Endothelial cell of umbilical vein (primary cell): ENCODE measurements at regions not wholly inside any gene's neighbourhood (a gene's known extent, or its start where the extent isn't known, plus 50 kb on each side); places are given as distances from the start of the nearest gene placed in this dataset.

Experiments used
- BruUV-seq: library from RNA; stranded (reverse); fragments of 400-500 nt; replicated peaks from 2 replicates; lab custom pipeline; 2021; lab: Mats Ljungman, UMichigan
- CTCF ChIA-PET: fragments of 300-600, 350-600 bp; sonication (Branson Sonifier 250); formaldehyde crosslinking; loops from one replicate; lab custom pipeline; 2021; ENCODE audit warnings: antibody characterized with exemption, inconsistent platforms; lab: Charles Lee
- POLR2A ChIA-PET: fragments of 300-600, 350-600 bp; sonication (Branson Sonifier 250); formaldehyde crosslinking; loops from one replicate; lab custom pipeline; 2021; ENCODE audit warnings: antibody characterized with exemption, inconsistent platforms; lab: Charles Lee
- DNase-seq: peaks from one replicate; pipeline ENCODE4 v3.0.0-alpha.2; 2011; ENCODE audit warnings: low read depth, low spot score
- FAIRE-seq: peaks from 2 replicates; lab custom pipeline; 2011; peaks lifted over from hg19 to GRCh38; lab: Jason Lieb, UNC
- H2AFZ ChIP-seq: 2 replicates; pipeline ENCODE4 v1.6.0; 2012; ENCODE audit warnings: low read depth, low read length, control low read depth, inconsistent platforms
- H3K27ac ChIP-seq: 2 replicates; pipeline ENCODE4 v1.5.1; 2011; ENCODE audit warnings: low read depth, mild to moderate bottlenecking, control low read depth, low read length, moderate library complexity; ENCODE audit not compliant: insufficient read depth
- H3K27me3 ChIP-seq, 2 experiments: 2 replicates each; pipeline versions ENCODE4 v1.6.0 to v1.6.1; 2011; ENCODE audit warnings: low read length in 2 of 2, mixed read lengths in 1 of 2; ENCODE audit not compliant: control insufficient read depth in 2 of 2, insufficient read depth in 2 of 2
- H3K36me3 ChIP-seq, 2 experiments: 2 replicates in 1 of 2; 3 replicates in 1 of 2; pipeline ENCODE4 v1.5.1; 2011; ENCODE audit warnings: low read length in 2 of 2, mild to moderate bottlenecking in 1 of 2, moderate library complexity in 1 of 2; ENCODE audit not compliant: control insufficient read depth in 2 of 2, insufficient read depth in 2 of 2; ENCODE audit errors: extremely low read depth in 1 of 2
- H3K4me1 ChIP-seq: 3 replicates; pipeline ENCODE4 v1.5.1; 2011; ENCODE audit warnings: mild to moderate bottlenecking, low read length; ENCODE audit not compliant: control insufficient read depth, insufficient read depth; ENCODE audit errors: extremely low read depth
- H3K4me2 ChIP-seq: 2 replicates; pipeline ENCODE4 v1.6.1; 2011; ENCODE audit warnings: low read length, control low read depth, mixed read lengths; ENCODE audit not compliant: insufficient read depth
- H3K4me3 ChIP-seq, 3 experiments: fragments of 200-600 bp in 1 of 3; sonication (generic), shearing (Covaris generic) in 1 of 3; replicated peaks in 1 of 3; 2 replicates each; pipeline ENCODE4 v1.5.1; 2011 to 2016; ENCODE audit warnings: control low read depth in 3 of 3, low read length in 3 of 3, mild to moderate bottlenecking in 2 of 3, inconsistent platforms in 1 of 3, low read depth in 1 of 3, moderate library complexity in 1 of 3; ENCODE audit not compliant: insufficient read depth in 1 of 3
- H3K79me2 ChIP-seq: 2 replicates; pipeline ENCODE4 v1.6.0; 2012; ENCODE audit warnings: low read length, inconsistent platforms; ENCODE audit not compliant: control insufficient read depth, insufficient read depth
- H3K9ac ChIP-seq: replicated peaks from 2 replicates; pipeline ENCODE3; 2011; ENCODE audit warnings: low read length, control low read depth; ENCODE audit not compliant: insufficient read depth; ENCODE audit errors: extremely low read depth
- H3K9me1 ChIP-seq: replicated peaks from 3 replicates; pipeline ENCODE4 v1.6.0; 2011; ENCODE audit warnings: mild to moderate bottlenecking, low read length; ENCODE audit not compliant: control insufficient read depth, insufficient read depth; ENCODE audit errors: extremely low read depth
- H3K9me3 ChIP-seq: replicated peaks from 2 replicates; pipeline ENCODE4 v1.5.1; 2012; ENCODE audit warnings: low read length, inconsistent platforms; ENCODE audit not compliant: control insufficient read depth, insufficient read depth
- H4K20me1 ChIP-seq: replicated peaks from 2 replicates; pipeline ENCODE3; 2011; ENCODE audit warnings: mild to moderate bottlenecking, low read length; ENCODE audit not compliant: control insufficient read depth, insufficient read depth; ENCODE audit errors: extremely low read depth
- CTCF ChIP-seq, 2 donors: IDR thresholded peaks; 1 replicate in 1 of 2; 2 replicates in 1 of 2; pipeline ENCODE4 v1.5.1; 2011; ENCODE audit warnings: low read length in 2 of 2, mild to moderate bottlenecking in 2 of 2, moderate library complexity in 2 of 2, control low read depth in 1 of 2, inconsistent platforms in 1 of 2, low read depth in 1 of 2; ENCODE audit not compliant: insufficient read depth in 1 of 2; ENCODE audit errors: extremely low read depth in 1 of 2
- EZH2 ChIP-seq: IDR thresholded peaks from 2 replicates; pipeline ENCODE4 v1.6.1; 2012; ENCODE audit warnings: borderline replicate concordance, low read depth, mild to moderate bottlenecking, moderate library complexity, low read length, inconsistent platforms; ENCODE audit not compliant: severe bottlenecking
- FOS ChIP-seq: IDR thresholded peaks from 2 replicates; pipeline ENCODE4 v1.6.1; 2011; ENCODE audit warnings: mild to moderate bottlenecking, low read length, moderate library complexity, borderline replicate concordance; ENCODE audit not compliant: insufficient read depth
- GATA2 ChIP-seq: IDR thresholded peaks from 2 replicates; pipeline ENCODE4 v1.7.0; 2011; ENCODE audit warnings: low read depth, mild to moderate bottlenecking, moderate library complexity, mixed read lengths, low read length; ENCODE audit not compliant: insufficient read length, insufficient read depth
- JUN ChIP-seq: IDR thresholded peaks from 2 replicates; pipeline ENCODE4 v1.6.1; 2011; ENCODE audit warnings: borderline replicate concordance, low read depth; ENCODE audit not compliant: insufficient read length, insufficient read depth
- MAX ChIP-seq: IDR thresholded peaks from 2 replicates; pipeline ENCODE4 v1.6.1; 2011; ENCODE audit not compliant: insufficient read depth, insufficient read length
- MYC ChIP-seq: IDR thresholded peaks from one replicate; pipeline ENCODE4 v1.6.1; 2011; ENCODE audit warnings: mild to moderate bottlenecking, low read depth, low read length
- POLR2A ChIP-seq: IDR thresholded peaks from 2 replicates; pipeline ENCODE4 v1.6.1; 2012; ENCODE audit warnings: low read depth, mild to moderate bottlenecking, control low read depth, low read length
- POLR2AphosphoS5 ChIP-seq: IDR thresholded peaks from 2 replicates; pipeline ENCODE4 v1.6.1; 2012; ENCODE audit warnings: low read depth, mild to moderate bottlenecking, control low read depth, low read length, moderate library complexity; ENCODE audit not compliant: insufficient read depth
- dilution Hi-C: fragments of 300-500 bp; cut with MboI; formaldehyde crosslinking; loops from one replicate; pipeline ENCODE4 v1.15.0; 2019; ENCODE audit warnings: low sequenced_read_pairs; ENCODE audit not compliant: extremely low pct_ligation_motif_present
- intact Hi-C: fragments of 100-400 bp; cut with micrococcal nuclease; formaldehyde crosslinking; loops from one replicate; pipeline ENCODE4 v1.10.0; 2022

GRCh38 chr13:88376760-88377388 lies 705.7 kb downstream of the SLITRK5 start:
- Histone ChIP-seq H3K9ac (no peak overlapping the region), H3K79me2 (no peaks in the 10 kb centered on the region), H2AFZ (no peak overlapping the region), H3K9me3 (no peaks in the 10 kb centered on the region), H3K4me3 (no peak overlapping the region), H3K27ac (no peak overlapping the region), H3K27me3 (no peaks in the 10 kb centered on the region), H3K36me3 (no peaks in the 10 kb centered on the region), H3K4me2 (no peak overlapping the region), H3K9me1 (no peaks in the 10 kb centered on the region), H3K4me1 (no peaks in the 10 kb centered on the region), H4K20me1 (no peaks in the 10 kb centered on the region)
- FAIRE-seq = no peak
- ChIA-PET CTCF (no interaction called here), POLR2A (no interaction called here)
- intact Hi-C loops (no loop called here), dilution Hi-C loops (no loop called here)
- DNase-seq = no peak
- TF ChIP-seq POLR2AphosphoS5 (no peak), EZH2 (no peak), GATA2 (no peak), FOS (no peak), JUN (no peak), MYC (no peak), POLR2A (no peak), MAX (no peak)
- BruUV-seq = no TSS peak

GRCh38 chr13:88377852-88378251 lies 706.7 kb downstream of the SLITRK5 start:
- dilution Hi-C loops = no loop called here

More at GRCh38 chr13:88377852-88378251, 706.7 kb downstream of the SLITRK5 start:
- Histone ChIP-seq H3K27ac (no peak overlapping the region), H3K4me3 (no peak overlapping the region), H3K27me3 (no peaks in the 10 kb centered on the region), H3K9me1 (no peaks in the 10 kb centered on the region), H2AFZ (no peak overlapping the region), H3K4me1 (no peaks in the 10 kb centered on the region), H3K36me3 (no peaks in the 10 kb centered on the region), H3K9me3 (no peaks in the 10 kb centered on the region), H3K79me2 (no peaks in the 10 kb centered on the region), H3K4me2 (no peak overlapping the region), H4K20me1 (no peaks in the 10 kb centered on the region), H3K9ac (no peak overlapping the region)
- FAIRE-seq = no peak
- ChIA-PET CTCF (no interaction called here), POLR2A (no interaction called here)
- DNase-seq = no peak
- TF ChIP-seq POLR2AphosphoS5 (no peak), POLR2A (no peak), MAX (no peak), MYC (no peak), JUN (no peak), FOS (no peak), EZH2 (no peak), CTCF (IDR thresholded peaks at IDR 0.05; ENCODE audit: extremely low read depth in 1 of 2, insufficient read depth in 1 of 2, low read depth in 1 of 2, low read length in 2 of 2) (no peak)
- intact Hi-C loops = no loop called here
- no TSS peak for BruUV-seq
